Astrocyte (in vitro differentiated cells and primary cell): ENCODE measurements at regions not wholly inside any gene's neighbourhood (a gene's known extent, or its start where the extent isn't known, plus 50 kb on each side); places are given as distances from the start of the nearest gene placed in this dataset.

Source experiments
- CTCF ChIP-seq: IDR thresholded peaks from 2 replicates; pipeline ENCODE4 v1.5.1; 2011; ENCODE audit warnings: low read depth, mild to moderate bottlenecking, inconsistent platforms, low read length, moderate library complexity; ENCODE audit not compliant: insufficient read depth
- EZH2 ChIP-seq: IDR thresholded peaks from 2 replicates; pipeline ENCODE4 v1.6.1; 2012; ENCODE audit warnings: mild to moderate bottlenecking, low read length, inconsistent platforms; ENCODE audit not compliant: insufficient read depth

GRCh38 chr2:222783592-222783991, 77.2 kb upstream of the ACSL3 start:
- TF ChIP-seq CTCF: no peak
- TF ChIP-seq EZH2: no peak
